ENCODE measurements at regions not wholly inside any gene's neighbourhood (a gene's known extent, or its start where the extent isn't known, plus 50 kb on each side); places are given as distances from the start of the nearest gene placed in this dataset.

- H3K27ac Mint-ChIP-seq = no peak overlapping the region
- intact Hi-C loops (cut with DNase I, micrococcal nuclease) = no loop called here
- H3K9me3 Mint-ChIP-seq = peaks cover 4% of the 10 kb centered on the region
- H3K4me3 Mint-ChIP-seq = no peak overlapping the region
- ATAC-seq (ENCODE audit: poor library complexity) (no peak), DNase-seq (no peak)
- no peaks in the 10 kb centered on the region for H3K4me1 ChIP-seq (ENCODE audit: insufficient read depth, low read length)
- ChIA-PET POLR2A (no interaction called here), CTCF (no interaction called here)
- H3K27ac ChIP-seq (ENCODE audit: low read depth in 1 of 2, low read length in 2 of 2) = no peak overlapping the region
- TF ChIP-seq, protein P1, sequence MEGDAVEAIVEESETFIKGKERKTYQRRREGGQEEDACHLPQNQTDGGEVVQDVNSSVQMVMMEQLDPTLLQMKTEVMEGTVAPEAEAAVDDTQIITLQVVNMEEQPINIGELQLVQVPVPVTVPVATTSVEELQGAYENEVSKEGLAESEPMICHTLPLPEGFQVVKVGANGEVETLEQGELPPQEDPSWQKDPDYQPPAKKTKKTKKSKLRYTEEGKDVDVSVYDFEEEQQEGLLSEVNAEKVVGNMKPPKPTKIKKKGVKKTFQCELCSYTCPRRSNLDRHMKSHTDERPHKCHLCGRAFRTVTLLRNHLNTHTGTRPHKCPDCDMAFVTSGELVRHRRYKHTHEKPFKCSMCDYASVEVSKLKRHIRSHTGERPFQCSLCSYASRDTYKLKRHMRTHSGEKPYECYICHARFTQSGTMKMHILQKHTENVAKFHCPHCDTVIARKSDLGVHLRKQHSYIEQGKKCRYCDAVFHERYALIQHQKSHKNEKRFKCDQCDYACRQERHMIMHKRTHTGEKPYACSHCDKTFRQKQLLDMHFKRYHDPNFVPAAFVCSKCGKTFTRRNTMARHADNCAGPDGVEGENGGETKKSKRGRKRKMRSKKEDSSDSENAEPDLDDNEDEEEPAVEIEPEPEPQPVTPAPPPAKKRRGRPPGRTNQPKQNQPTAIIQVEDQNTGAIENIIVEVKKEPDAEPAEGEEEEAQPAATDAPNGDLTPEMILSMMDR (IDR thresholded peaks at IDR 0.05) = no peak
- H3K4me1 Mint-ChIP-seq (ENCODE audit: low read depth) = no peaks in the 10 kb centered on the region
- H3K9me3 ChIP-seq (ENCODE audit: control insufficient read depth in 1 of 2, insufficient read depth in 1 of 2, low read length in 2 of 2) = no peaks in the 10 kb centered on the region
- H3K4me3 ChIP-seq (ENCODE audit: low read length) = no peak overlapping the region
- no peaks in the 10 kb centered on the region for H3K27me3 ChIP-seq (ENCODE audit: control insufficient read depth in 1 of 2, insufficient read depth in 2 of 2, low read length in 2 of 2)
- H3K36me3 Mint-ChIP-seq (ENCODE audit: low read depth) = no peaks in the 10 kb centered on the region
- H3K27me3 Mint-ChIP-seq = no peaks in the 10 kb centered on the region
- no peaks in the 10 kb centered on the region for H3K36me3 ChIP-seq (ENCODE audit: insufficient read depth, low read length)
Measured at GRCh38 chr2:208983486-208983885, 440.4 kb upstream of the MAP2 start.

DNA sequence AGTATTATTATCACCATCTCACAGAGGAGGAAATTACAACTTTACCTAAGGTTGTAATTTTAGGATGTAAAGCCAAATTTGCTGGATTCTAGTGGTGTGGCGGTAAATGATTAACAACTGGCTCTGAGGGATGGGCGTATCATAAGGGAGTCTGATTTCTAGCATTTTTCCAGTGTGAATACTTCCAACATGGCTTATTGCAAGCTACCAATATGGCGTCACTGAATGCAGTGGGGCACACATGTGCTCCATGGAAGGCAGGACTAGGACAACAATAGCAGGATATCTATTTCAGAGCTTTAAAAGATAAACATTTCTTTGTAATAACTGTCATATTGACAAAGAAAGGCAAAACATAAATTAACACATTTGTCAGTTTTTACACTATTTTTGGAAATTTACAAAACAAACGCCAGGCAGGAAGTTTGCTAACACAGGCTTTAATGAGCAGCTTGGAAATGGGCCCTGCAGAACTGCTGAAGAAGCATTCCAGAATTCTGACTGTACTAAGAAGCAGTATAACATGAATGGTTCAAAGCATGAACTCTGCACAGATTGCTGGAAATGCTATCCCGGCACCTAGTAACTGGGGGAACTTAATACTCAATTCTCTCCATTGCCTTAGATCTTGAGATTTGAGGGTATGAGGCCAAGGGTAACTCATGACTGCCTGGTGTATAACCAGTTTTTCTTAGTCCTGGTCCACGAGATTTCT lies 439.3 kb upstream of the MAP2 start:
- CTCF ChIA-PET = no interaction called here

DNA sequence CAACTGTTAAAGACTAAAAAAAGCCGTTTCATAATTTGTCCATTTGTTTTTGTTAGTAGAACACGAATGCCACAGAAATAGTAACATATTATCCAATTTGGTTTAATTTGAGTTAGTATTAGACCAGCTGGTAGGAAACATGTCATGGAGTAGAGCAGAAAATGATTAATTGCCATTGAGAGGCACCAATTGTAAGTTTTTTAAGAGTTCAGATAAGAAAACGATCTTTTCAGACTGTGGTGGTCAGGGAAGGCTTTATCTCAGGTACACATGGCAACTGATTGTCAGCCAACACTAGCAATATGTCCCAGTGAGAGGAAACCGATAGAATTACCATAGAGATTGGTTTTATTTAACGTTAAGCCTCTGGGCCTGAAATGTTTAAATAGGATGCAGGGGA lies 438.2 kb upstream of the MAP2 start:
- no peak overlapping the region for H3K4me3 ChIP-seq (ENCODE audit: low read length)
- no peak overlapping the region for H3K27ac ChIP-seq (ENCODE audit: low read depth in 1 of 2, low read length in 2 of 2)
- H3K4me1 ChIP-seq (ENCODE audit: insufficient read depth, low read length) = no peaks in the 10 kb centered on the region
- H3K9me3 Mint-ChIP-seq = peaks cover 4% of the 10 kb centered on the region
- no peaks in the 10 kb centered on the region for H3K4me1 Mint-ChIP-seq (ENCODE audit: low read depth)
- intact Hi-C loops (cut with DNase I, micrococcal nuclease) = no loop called here
- POLR2A ChIA-PET = no interaction called here
- CTCF ChIA-PET = no interaction called here
- no peak overlapping the region for H3K4me3 Mint-ChIP-seq
- peaks cover 0 to under 1% of the 10 kb centered on the region in 2 experiments for H3K9me3 ChIP-seq (ENCODE audit: control insufficient read depth in 1 of 2, insufficient read depth in 1 of 2, low read length in 2 of 2)
- H3K27ac Mint-ChIP-seq = no peak overlapping the region
- H3K27me3 Mint-ChIP-seq = no peaks in the 10 kb centered on the region
- H3K27me3 ChIP-seq (ENCODE audit: control insufficient read depth in 1 of 2, insufficient read depth in 2 of 2, low read length in 2 of 2) = no peaks in the 10 kb centered on the region
- H3K36me3 Mint-ChIP-seq (ENCODE audit: low read depth) = no peaks in the 10 kb centered on the region
- no peak for DNase-seq
- ATAC-seq (ENCODE audit: poor library complexity) = no peak
- H3K36me3 ChIP-seq (ENCODE audit: insufficient read depth, low read length) = no peaks in the 10 kb centered on the region
- TF ChIP-seq, protein P1 (IDR thresholded peaks at IDR 0.05) = no peak

More for the DNA sequence above, 439.3 kb upstream of the MAP2 start:
- no peaks in the 10 kb centered on the region for H3K4me1 Mint-ChIP-seq (ENCODE audit: low read depth)
- H3K27ac Mint-ChIP-seq = no peak overlapping the region
- Histone ChIP-seq H3K27me3 (ENCODE audit: control insufficient read depth in 1 of 2, insufficient read depth in 2 of 2, low read length in 2 of 2) (no peaks in the 10 kb centered on the region), H3K9me3 (ENCODE audit: control insufficient read depth in 1 of 2, insufficient read depth in 1 of 2, low read length in 2 of 2) (no peaks in the 10 kb centered on the region), H3K4me1 (ENCODE audit: insufficient read depth, low read length) (no peaks in the 10 kb centered on the region), H3K36me3 (ENCODE audit: insufficient read depth, low read length) (no peaks in the 10 kb centered on the region), H3K27ac (ENCODE audit: low read depth in 1 of 2, low read length in 2 of 2) (no peak overlapping the region), H3K4me3 (ENCODE audit: low read length) (no peak overlapping the region)
- H3K4me3 Mint-ChIP-seq = no peak overlapping the region
- H3K9me3 Mint-ChIP-seq = peaks cover 4% of the 10 kb centered on the region
- no peak for DNase-seq
- no peaks in the 10 kb centered on the region for H3K36me3 Mint-ChIP-seq (ENCODE audit: low read depth)
- POLR2A ChIA-PET = no interaction called here
- intact Hi-C loops (cut with DNase I, micrococcal nuclease) = no loop called here
- H3K27me3 Mint-ChIP-seq = no peaks in the 10 kb centered on the region
- TF ChIP-seq, protein P1 (IDR thresholded peaks at IDR 0.05) = no peak
- ATAC-seq (ENCODE audit: poor library complexity) = no peak

Measured in CD4-positive, alpha-beta T cell (primary cell).